ENCODE measurements at regions not wholly inside any gene's neighbourhood (a gene's known extent, or its start where the extent isn't known, plus 50 kb on each side); places are given as distances from the start of the nearest gene placed in this dataset.

DNA sequence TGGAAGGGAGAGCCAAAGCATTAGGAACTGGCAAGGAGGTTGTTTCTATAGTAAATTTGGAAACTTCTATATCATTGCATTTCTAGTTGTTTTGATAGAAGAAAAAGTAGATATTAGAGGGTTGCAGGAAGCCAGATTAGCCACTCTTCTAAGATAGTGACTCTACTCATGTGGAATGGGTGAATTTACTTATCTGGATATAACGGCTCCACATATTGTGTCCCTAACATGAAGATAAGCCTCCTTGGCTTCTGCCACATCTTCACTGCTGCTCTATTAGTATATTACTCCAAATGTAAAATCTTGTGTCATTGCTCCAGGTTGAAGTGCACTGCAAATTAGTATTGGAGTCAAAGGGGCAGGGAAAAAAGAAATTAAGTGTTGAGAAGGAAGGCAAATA is 283.3 kb downstream of the CASP12 start:
- WGBS, 3 donors: 76 to 90% (median 79%) methylated on average over 1 of the region's 1 CpG
- Histone ChIP-seq H3K4me1 (ENCODE audit: insufficient read depth) (peaks cover 2% of the 10 kb centered on the region), H3K4me3 (no peak overlapping the region), H3K27me3 (no peaks in the 10 kb centered on the region), H3K27ac (no peak overlapping the region), H3K36me3 (no peaks in the 10 kb centered on the region), H3K9me3 (no peaks in the 10 kb centered on the region)
- intact Hi-C loops (cut with DNase I): no loop called here
- TF ChIP-seq EP300 (IDR thresholded peaks at IDR 0.05): no peak
- no peak for TF ChIP-seq POLR2A (IDR thresholded peaks at IDR 0.05)
- TF ChIP-seq, protein P1, sequence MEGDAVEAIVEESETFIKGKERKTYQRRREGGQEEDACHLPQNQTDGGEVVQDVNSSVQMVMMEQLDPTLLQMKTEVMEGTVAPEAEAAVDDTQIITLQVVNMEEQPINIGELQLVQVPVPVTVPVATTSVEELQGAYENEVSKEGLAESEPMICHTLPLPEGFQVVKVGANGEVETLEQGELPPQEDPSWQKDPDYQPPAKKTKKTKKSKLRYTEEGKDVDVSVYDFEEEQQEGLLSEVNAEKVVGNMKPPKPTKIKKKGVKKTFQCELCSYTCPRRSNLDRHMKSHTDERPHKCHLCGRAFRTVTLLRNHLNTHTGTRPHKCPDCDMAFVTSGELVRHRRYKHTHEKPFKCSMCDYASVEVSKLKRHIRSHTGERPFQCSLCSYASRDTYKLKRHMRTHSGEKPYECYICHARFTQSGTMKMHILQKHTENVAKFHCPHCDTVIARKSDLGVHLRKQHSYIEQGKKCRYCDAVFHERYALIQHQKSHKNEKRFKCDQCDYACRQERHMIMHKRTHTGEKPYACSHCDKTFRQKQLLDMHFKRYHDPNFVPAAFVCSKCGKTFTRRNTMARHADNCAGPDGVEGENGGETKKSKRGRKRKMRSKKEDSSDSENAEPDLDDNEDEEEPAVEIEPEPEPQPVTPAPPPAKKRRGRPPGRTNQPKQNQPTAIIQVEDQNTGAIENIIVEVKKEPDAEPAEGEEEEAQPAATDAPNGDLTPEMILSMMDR (IDR thresholded peaks at IDR 0.05): no peak
- no peak for DNase-seq

DNA sequence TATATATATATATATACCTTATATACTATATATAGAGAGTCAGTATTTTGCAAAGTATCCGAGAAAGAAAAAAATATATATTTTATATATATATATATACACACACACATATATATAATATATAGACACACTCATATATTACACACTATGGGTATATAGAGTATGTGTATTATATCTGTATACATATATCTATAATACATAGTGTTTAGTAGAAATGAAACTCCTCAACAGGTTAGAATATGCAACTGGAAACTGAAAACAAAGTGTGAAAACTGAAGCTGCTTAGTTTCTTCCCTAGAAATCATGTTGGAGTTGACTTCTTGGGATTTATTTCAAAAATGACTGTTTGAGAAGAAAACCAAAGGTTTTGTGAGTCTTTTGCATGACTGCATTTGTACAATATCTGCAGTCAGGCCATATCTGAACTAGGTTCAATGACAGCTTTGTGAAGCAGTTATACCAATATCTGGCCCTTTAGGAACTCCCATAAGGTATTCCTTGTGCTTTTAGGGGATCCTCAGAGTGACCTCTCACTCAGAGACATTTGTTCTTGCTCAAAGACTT is 284.1 kb downstream of the CASP12 start:
- 93 to 97% (median 95%) methylated on average over 1 of the region's 1 CpG for WGBS, 3 donors
- Histone ChIP-seq H3K4me1 (ENCODE audit: insufficient read depth) (peaks cover 2% of the 10 kb centered on the region), H3K4me3 (no peak overlapping the region), H3K27me3 (no peaks in the 10 kb centered on the region), H3K36me3 (no peaks in the 10 kb centered on the region), H3K9me3 (no peaks in the 10 kb centered on the region), H3K27ac (no peak overlapping the region)
- TF ChIP-seq EP300 (IDR thresholded peaks at IDR 0.05): no peak
- TF ChIP-seq, protein P1 (IDR thresholded peaks at IDR 0.05): no peak
- no peak for TF ChIP-seq POLR2A (IDR thresholded peaks at IDR 0.05)
- intact Hi-C loops (cut with DNase I): no loop called here
- no peak for DNase-seq

DNA sequence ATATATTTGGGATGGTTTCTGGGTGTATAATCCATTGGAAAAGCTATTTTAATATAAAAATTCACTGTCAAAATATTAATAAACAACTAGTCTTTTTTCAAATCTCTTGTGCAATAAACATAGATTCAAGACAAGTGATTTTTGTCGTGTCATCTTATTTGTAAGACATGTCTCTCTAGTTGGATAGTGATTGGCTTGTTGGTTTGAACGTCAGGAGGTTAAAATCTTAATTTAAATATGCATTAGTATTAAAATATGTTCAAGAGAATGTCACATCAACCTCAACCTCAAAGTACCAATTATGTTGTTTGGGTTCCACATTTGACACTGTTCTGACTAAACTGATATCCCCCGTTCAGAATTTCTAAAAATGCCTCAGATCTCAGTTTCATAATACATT is 287.6 kb downstream of the CASP12 start:
- H3K4me1 ChIP-seq (ENCODE audit: insufficient read depth): peaks cover 2% of the 10 kb centered on the region
- 64 to 72% (median 67%) methylated on average over 3 of the region's 3 CpGs for WGBS, 3 donors
- no peak overlapping the region for H3K27ac ChIP-seq
- no peak for DNase-seq
- H3K36me3 ChIP-seq: no peaks in the 10 kb centered on the region
- H3K9me3 ChIP-seq: no peaks in the 10 kb centered on the region
- TF ChIP-seq EP300 (IDR thresholded peaks at IDR 0.05) (no peak), POLR2A (IDR thresholded peaks at IDR 0.05) (no peak)
- TF ChIP-seq, protein P1 (IDR thresholded peaks at IDR 0.05): no peak
- H3K4me3 ChIP-seq: no peak overlapping the region
- intact Hi-C loops (cut with DNase I): no loop called here
- H3K27me3 ChIP-seq: no peaks in the 10 kb centered on the region

DNA sequence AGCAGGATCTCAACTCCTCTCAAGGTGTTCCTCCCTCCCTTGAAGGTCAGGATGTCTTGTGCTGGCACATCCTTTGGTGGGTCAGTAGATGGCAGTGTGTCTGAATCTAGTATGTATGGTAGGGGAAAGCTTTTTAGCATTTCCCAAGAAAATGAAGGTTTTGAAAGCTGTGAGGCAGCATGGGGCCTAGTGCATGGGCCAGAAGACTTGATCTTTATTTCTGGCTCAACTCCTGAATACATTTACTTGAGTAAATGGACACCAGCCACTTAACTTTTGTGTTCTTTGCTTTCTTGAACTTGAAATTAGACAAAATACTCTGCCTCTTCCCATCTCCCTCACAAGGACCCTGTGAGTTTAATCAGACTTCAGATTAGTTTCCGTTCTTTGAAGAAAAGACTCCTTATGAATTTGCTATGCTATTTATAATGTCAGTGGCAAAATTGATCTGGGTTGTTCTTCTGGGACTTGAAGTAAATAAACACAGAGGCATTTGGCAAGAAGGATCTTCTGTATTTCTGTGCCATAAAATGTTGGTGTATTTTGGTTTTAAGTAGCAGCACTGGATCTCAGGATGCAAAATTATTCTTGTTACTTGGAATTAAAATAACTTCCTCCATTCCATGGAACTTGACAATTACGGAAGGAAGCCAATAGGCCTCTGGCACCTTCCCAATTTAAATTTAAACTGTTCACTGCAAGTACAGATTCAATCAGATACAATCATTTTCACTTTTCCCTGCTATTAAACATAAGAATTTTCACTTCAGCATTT is 288.8 kb downstream of the CASP12 start:
- intact Hi-C loops (cut with DNase I): no loop called here
- Histone ChIP-seq H3K4me3 (no peak overlapping the region), H3K36me3 (no peaks in the 10 kb centered on the region), H3K27ac (no peak overlapping the region), H3K9me3 (no peaks in the 10 kb centered on the region), H3K27me3 (no peaks in the 10 kb centered on the region), H3K4me1 (ENCODE audit: insufficient read depth) (peaks cover 2% of the 10 kb centered on the region)
- no peak for DNase-seq
- no peak for TF ChIP-seq POLR2A (IDR thresholded peaks at IDR 0.05)
- TF ChIP-seq, protein P1 (IDR thresholded peaks at IDR 0.05): peak in 1 of 3 donors; percentile 14
- 40 to 43% (median 41%) methylated on average over 2 of the region's 2 CpGs for WGBS, 3 donors

All from ovary (tissue), 7 donors.